Inflammatory macrophage treated with lipopolysaccharide for 1 hour (primary cell): ENCODE measurements at regions not wholly inside any gene's neighbourhood (a gene's known extent, or its start where the extent isn't known, plus 50 kb on each side); places are given as distances from the start of the nearest gene placed in this dataset.

Experiments used
- DNase-seq, 2 donors: peaks; one replicate each; pipeline ENCODE4 v3.0.0-alpha.2; 2020 to 2022

- no peak for DNase-seq
Measured at GRCh38 chr7:45972629-45973312, 51.7 kb upstream of the IGFBP3 start.

DNA sequence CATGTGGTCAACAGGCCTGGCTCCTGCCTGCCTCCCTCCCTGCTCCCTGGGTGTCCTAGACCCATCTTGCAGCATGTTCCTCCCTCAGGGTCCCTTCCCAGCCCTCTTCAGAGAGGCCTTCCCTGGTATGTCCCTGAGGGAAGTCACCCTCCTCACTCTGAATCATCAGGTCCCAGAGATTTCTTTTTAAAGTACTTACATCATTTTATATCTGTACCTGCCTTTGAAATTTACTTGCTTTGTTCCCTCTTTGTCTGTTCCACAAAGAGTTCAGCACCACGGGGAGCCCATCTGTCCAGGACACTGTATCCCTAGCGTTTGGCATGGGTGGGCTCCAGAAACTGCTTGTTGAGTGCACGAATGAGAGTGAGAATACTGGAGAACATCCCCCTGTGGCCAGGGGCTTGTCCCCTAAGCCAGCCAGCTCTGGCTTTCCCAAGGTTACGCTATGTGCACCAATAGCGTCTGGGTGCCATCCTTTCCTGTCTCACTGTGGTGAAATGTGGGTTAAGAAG lies 50.6 kb upstream of the IGFBP3 start:
- no peak for DNase-seq

DNA sequence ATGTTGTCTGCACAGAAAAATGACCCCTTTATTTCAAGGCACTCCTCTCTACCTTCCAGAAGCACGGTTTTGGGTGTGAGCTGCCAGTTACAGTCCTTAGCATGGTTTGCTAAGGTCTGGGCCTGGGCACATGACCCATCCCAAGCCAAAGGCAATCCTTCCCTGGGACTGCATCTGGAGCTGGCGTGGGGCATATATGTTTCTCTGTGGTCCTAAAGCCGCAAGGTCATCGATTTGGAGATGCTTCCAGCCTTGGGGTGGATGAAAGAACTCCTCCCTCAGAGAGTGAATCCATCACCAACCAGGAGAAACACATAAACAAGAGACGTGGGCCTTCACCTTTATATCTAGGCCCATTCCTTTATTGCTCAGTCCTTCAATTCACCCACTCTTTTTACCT lies 50.1 kb upstream of the IGFBP3 start:
- DNase-seq = no peak
